ENCODE measurements at regions not wholly inside any gene's neighbourhood (a gene's known extent, or its start where the extent isn't known, plus 50 kb on each side); places are given as distances from the start of the nearest gene placed in this dataset.

GRCh38 chr12:124098101-124098757 is 125.2 kb downstream of the ZNF664 start:
- Histone ChIP-seq H3K9me3 (ENCODE audit: low read depth) (no peaks in the 10 kb centered on the region), H3K36me3 (no peaks in the 10 kb centered on the region), H3F3A (ENCODE audit: low read depth) (peaks cover 11% of the 10 kb centered on the region), H3K79me2 (ENCODE audit: low read depth) (no peaks in the 10 kb centered on the region), H3K4me2 (no peak overlapping the region), H3K4me1 (peaks cover 16% of the 10 kb centered on the region), H2AFZ (replicated peaks) (peak overlapping the region; percentile 17), H3K4me3 (no peak overlapping the region), H3K27ac (no peak overlapping the region), H4K20me1 (ENCODE audit: low read depth) (no peaks in the 10 kb centered on the region), H3K9ac (no peak overlapping the region), H3K27me3 (no peaks in the 10 kb centered on the region)
- Mint-ChIP-seq H3K27me3 (ENCODE audit: insufficient read depth, low read depth) (peaks cover 6% of the 10 kb centered on the region), H3K36me3 (peaks cover 9% of the 10 kb centered on the region), H3K9me3 (peaks cover 18% of the 10 kb centered on the region), H3K4me3 (no peak overlapping the region), H3K4me1 (peaks cover 28% of the 10 kb centered on the region), H3K27ac (peak overlapping the region; percentile 42)
- TF ChIP-seq EZH2phosphoT487 (IDR thresholded peaks at IDR 0.05): no peak
- DNase-seq (ENCODE audit: low spot score): peak; percentile 21

- H3K27me3 Mint-ChIP-seq (ENCODE audit: insufficient read depth, low read depth): peaks cover 8% of the 10 kb centered on the region
- Histone ChIP-seq H4K20me1 (ENCODE audit: low read depth) (no peaks in the 10 kb centered on the region), H3K4me1 (peaks cover 16% of the 10 kb centered on the region), H3K36me3 (no peaks in the 10 kb centered on the region), H3K9me3 (ENCODE audit: low read depth) (no peaks in the 10 kb centered on the region), H3K27ac (no peak overlapping the region), H2AFZ (replicated peaks) (no peak overlapping the region), H3K79me2 (ENCODE audit: low read depth) (no peaks in the 10 kb centered on the region), H3K4me3 (no peak overlapping the region), H3K9ac (no peak overlapping the region), H3F3A (ENCODE audit: low read depth) (peaks cover 11% of the 10 kb centered on the region), H3K4me2 (no peak overlapping the region), H3K27me3 (no peaks in the 10 kb centered on the region)
- peaks cover 28% of the 10 kb centered on the region for H3K4me1 Mint-ChIP-seq
- H3K4me3 Mint-ChIP-seq: no peak overlapping the region
- H3K36me3 Mint-ChIP-seq: peaks cover 9% of the 10 kb centered on the region
- peaks cover 19% of the 10 kb centered on the region for H3K9me3 Mint-ChIP-seq
- DNase-seq (ENCODE audit: low spot score): no peak
- TF ChIP-seq EZH2phosphoT487 (IDR thresholded peaks at IDR 0.05) (no peak), CTCF (IDR thresholded peaks at IDR 0.05) (no peak), EZH2 (IDR thresholded peaks at IDR 0.05) (no peak)
- H3K27ac Mint-ChIP-seq: peak overlapping the region; percentile 89
Observed at GRCh38 chr12:124098887-124099286, 125.9 kb downstream of the ZNF664 start.

GRCh38 chr12:124099661-124100060 is 126.6 kb downstream of the ZNF664 start:
- Histone ChIP-seq H3K27ac (no peak overlapping the region), H3F3A (ENCODE audit: low read depth) (peaks cover 11% of the 10 kb centered on the region), H3K36me3 (no peaks in the 10 kb centered on the region), H3K4me3 (no peak overlapping the region), H3K4me1 (peaks cover 16% of the 10 kb centered on the region), H2AFZ (replicated peaks) (no peak overlapping the region), H3K27me3 (no peaks in the 10 kb centered on the region), H3K79me2 (ENCODE audit: low read depth) (no peaks in the 10 kb centered on the region), H3K4me2 (no peak overlapping the region), H3K9ac (no peak overlapping the region), H3K9me3 (ENCODE audit: low read depth) (no peaks in the 10 kb centered on the region), H4K20me1 (ENCODE audit: low read depth) (no peaks in the 10 kb centered on the region)
- Mint-ChIP-seq H3K4me3 (no peak overlapping the region), H3K27ac (peak overlapping the region; percentile 74), H3K36me3 (peaks cover 11% of the 10 kb centered on the region), H3K9me3 (peaks cover 20% of the 10 kb centered on the region), H3K4me1 (peaks cover 28% of the 10 kb centered on the region), H3K27me3 (ENCODE audit: insufficient read depth, low read depth) (peaks cover 10% of the 10 kb centered on the region)
- TF ChIP-seq EZH2 (IDR thresholded peaks at IDR 0.05): no peak
- no peak for DNase-seq (ENCODE audit: low spot score)

GRCh38 chr12:124100572-124101178 is 127.7 kb downstream of the ZNF664 start:
- H3K27me3 Mint-ChIP-seq (ENCODE audit: insufficient read depth, low read depth): peaks cover 10% of the 10 kb centered on the region
- no peaks in the 10 kb centered on the region for H3K27me3 ChIP-seq
- no peak overlapping the region for H2AFZ ChIP-seq (replicated peaks)
- peaks cover 23% of the 10 kb centered on the region for H3K9me3 Mint-ChIP-seq
- H3K36me3 ChIP-seq: no peaks in the 10 kb centered on the region
- no peaks in the 10 kb centered on the region for H3K79me2 ChIP-seq (ENCODE audit: low read depth)
- H3K27ac Mint-ChIP-seq: no peak overlapping the region
- H3K9ac ChIP-seq: no peak overlapping the region
- no peak overlapping the region for H3K27ac ChIP-seq
- no peaks in the 10 kb centered on the region for H4K20me1 ChIP-seq (ENCODE audit: low read depth)
- TF ChIP-seq CTCF (IDR thresholded peaks at IDR 0.05) (no peak), EZH2phosphoT487 (IDR thresholded peaks at IDR 0.05) (no peak), EZH2 (IDR thresholded peaks at IDR 0.05) (no peak)
- peaks cover 28% of the 10 kb centered on the region for H3K4me1 Mint-ChIP-seq
- peaks cover 11% of the 10 kb centered on the region for H3K36me3 Mint-ChIP-seq
- H3K4me3 Mint-ChIP-seq: no peak overlapping the region
- no peaks in the 10 kb centered on the region for H3K9me3 ChIP-seq (ENCODE audit: low read depth)
- H3F3A ChIP-seq (ENCODE audit: low read depth): peaks cover 11% of the 10 kb centered on the region
- no peak for DNase-seq (ENCODE audit: low spot score)
- no peak overlapping the region for H3K4me2 ChIP-seq
- H3K4me3 ChIP-seq: no peak overlapping the region
- H3K4me1 ChIP-seq: peaks cover 16% of the 10 kb centered on the region

All from neural progenitor cell (in vitro differentiated cells).